LNCAP (cell line): ENCODE measurements at regions not wholly inside any gene's neighbourhood (a gene's known extent, or its start where the extent isn't known, plus 50 kb on each side); places are given as distances from the start of the nearest gene placed in this dataset.

Experiments used
- CTCF ChIP-seq: fragments of 450-650 bp; IDR thresholded peaks from 2 replicates; pipeline ENCODE4 v1.5.1; 2017; ENCODE audit warnings: mild to moderate bottlenecking

GRCh38 chr12:127399451-127399850 lies 867.5 kb upstream of the TMEM132C start:
- TF ChIP-seq CTCF = no peak

- TF ChIP-seq CTCF = no peak
Observed at GRCh38 chr12:127400221-127400620, 866.7 kb upstream of the TMEM132C start.

DNA sequence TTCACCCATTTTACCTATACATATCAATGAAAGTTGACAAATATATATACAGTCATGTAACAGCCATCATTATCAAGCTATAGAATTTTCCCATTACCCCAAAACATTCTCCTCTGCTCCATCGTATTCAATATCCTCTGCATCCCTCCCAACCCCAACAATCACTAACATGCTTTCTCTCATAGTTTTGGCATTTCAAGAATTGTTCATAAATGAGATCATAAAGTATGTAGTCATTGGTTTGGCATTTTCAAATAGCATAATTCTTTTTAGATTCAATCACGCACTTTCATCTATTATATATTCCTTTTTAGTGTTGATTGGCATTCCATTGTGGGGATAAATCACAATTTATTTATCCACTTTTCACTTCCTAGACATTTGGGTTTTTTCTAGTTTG lies 866.0 kb upstream of the TMEM132C start:
- TF ChIP-seq CTCF = no peak

DNA sequence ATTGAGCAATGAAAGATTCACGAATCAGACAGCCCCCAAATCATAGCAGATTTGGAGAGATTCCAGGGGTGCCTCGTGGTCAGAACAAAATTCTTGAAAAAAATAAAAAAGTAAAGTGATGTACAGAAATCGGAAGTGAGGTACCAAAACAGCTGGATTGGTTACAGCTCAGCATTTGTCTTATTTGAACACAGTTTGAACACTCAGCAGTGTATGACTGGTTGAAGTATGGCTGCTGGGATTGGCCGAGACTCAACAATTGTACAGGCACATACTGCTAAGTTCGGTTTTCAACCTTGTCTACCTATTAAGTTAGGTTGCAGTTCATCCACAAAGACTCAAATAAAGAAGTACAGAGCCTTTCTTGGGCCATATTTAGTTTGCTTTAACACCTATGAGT lies 865.4 kb upstream of the TMEM132C start:
- TF ChIP-seq CTCF = no peak

- no peak for TF ChIP-seq CTCF
Observed at GRCh38 chr12:127411166-127411915, 855.6 kb upstream of the TMEM132C start.

DNA sequence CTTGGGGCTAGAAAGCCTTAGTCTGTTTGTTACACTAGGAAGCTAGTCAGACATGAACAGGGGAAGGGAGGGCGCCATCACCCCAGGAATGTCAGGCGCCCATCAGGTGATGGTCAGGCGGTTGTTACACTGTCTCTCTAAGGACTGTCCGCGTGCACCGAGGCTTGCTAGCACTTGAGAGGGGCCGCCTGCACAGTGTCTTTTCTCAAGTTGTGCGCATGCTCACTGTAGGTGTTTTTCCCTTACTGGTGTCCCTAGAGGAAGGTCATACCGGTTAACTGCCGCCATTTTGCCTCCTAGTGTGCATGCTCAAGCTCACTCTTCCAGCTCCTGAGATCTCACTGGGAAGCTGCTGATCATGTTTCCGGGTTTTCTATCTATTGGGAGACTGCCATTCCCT lies 855.0 kb upstream of the TMEM132C start:
- TF ChIP-seq CTCF = no peak

- no peak for TF ChIP-seq CTCF
Observed at GRCh38 chr12:127412866-127413265, 854.1 kb upstream of the TMEM132C start.

GRCh38 chr12:127414186-127414585 lies 852.8 kb upstream of the TMEM132C start:
- no peak for TF ChIP-seq CTCF
